ENCODE measurements at regions not wholly inside any gene's neighbourhood (a gene's known extent, or its start where the extent isn't known, plus 50 kb on each side); places are given as distances from the start of the nearest gene placed in this dataset.

- H3K4me1 ChIP-seq, result no peaks in the 10 kb centered on the region
- ATAC-seq (no peak), DNase-seq (no peak)
- in situ Hi-C loops (cut with MboI; ENCODE audit: low sequenced_read_pairs in 4 of 4) (no loop called here), intact Hi-C loops (cut with DNase I; ENCODE audit: low total_unique reads) (no loop called here)
- no peaks in the 10 kb centered on the region for H3K9me3 ChIP-seq
- H3K36me3 ChIP-seq, result no peaks in the 10 kb centered on the region
- H3K27me3 ChIP-seq, result no peaks in the 10 kb centered on the region
- TF ChIP-seq CTCF (IDR thresholded peaks at IDR 0.05 in 4 of 5, conservative IDR thresholded peaks at IDR 0.05 in 1 of 5) (no peak), POLR2A (IDR thresholded peaks at IDR 0.05) (no peak)
- H3K4me3 ChIP-seq, result no peak overlapping the region
- H3K27ac ChIP-seq, result no peak overlapping the region
Measured at GRCh38 chr5:167228134-167228533, 1063.3 kb upstream of the WWC1 start.

- DNase-seq (no peak), ATAC-seq (no peak)
- no peaks in the 10 kb centered on the region for H3K36me3 ChIP-seq
- no peaks in the 10 kb centered on the region for H3K27me3 ChIP-seq
- H3K9me3 ChIP-seq, result no peaks in the 10 kb centered on the region
- intact Hi-C loops (cut with DNase I; ENCODE audit: low total_unique reads), result no loop called here
- no peak overlapping the region for H3K4me3 ChIP-seq
- H3K27ac ChIP-seq, result no peak overlapping the region
- no peak for TF ChIP-seq POLR2A (IDR thresholded peaks at IDR 0.05)
- TF ChIP-seq CTCF (IDR thresholded peaks at IDR 0.05 in 4 of 5, conservative IDR thresholded peaks at IDR 0.05 in 1 of 5), result no peak
- in situ Hi-C loops (cut with MboI; ENCODE audit: low sequenced_read_pairs in 4 of 4), result no loop called here
- H3K4me1 ChIP-seq, result no peaks in the 10 kb centered on the region
Measured at GRCh38 chr5:167229751-167230150, 1061.7 kb upstream of the WWC1 start.

GRCh38 chr5:167230414-167230813, 1061.0 kb upstream of the WWC1 start:
- Histone ChIP-seq H3K27ac (no peak overlapping the region), H3K27me3 (no peaks in the 10 kb centered on the region), H3K36me3 (no peaks in the 10 kb centered on the region), H3K4me1 (no peaks in the 10 kb centered on the region), H3K9me3 (no peaks in the 10 kb centered on the region), H3K4me3 (no peak overlapping the region)
- in situ Hi-C loops (cut with MboI; ENCODE audit: low sequenced_read_pairs in 4 of 4), result no loop called here
- DNase-seq (no peak), ATAC-seq (no peak)
- no peak for TF ChIP-seq POLR2A (IDR thresholded peaks at IDR 0.05)
- no peak for TF ChIP-seq CTCF (IDR thresholded peaks at IDR 0.05 in 4 of 5, conservative IDR thresholded peaks at IDR 0.05 in 1 of 5)
- intact Hi-C loops (cut with DNase I; ENCODE audit: low total_unique reads), result no loop called here

- intact Hi-C loops (cut with DNase I; ENCODE audit: low total_unique reads), result no loop called here
- in situ Hi-C loops (cut with MboI; ENCODE audit: low sequenced_read_pairs in 4 of 4), result no loop called here
- ATAC-seq (no peak), DNase-seq (no peak)
- Histone ChIP-seq H3K36me3 (no peaks in the 10 kb centered on the region), H3K4me1 (no peaks in the 10 kb centered on the region), H3K27ac (no peak overlapping the region), H3K9me3 (no peaks in the 10 kb centered on the region), H3K4me3 (no peak overlapping the region), H3K27me3 (no peaks in the 10 kb centered on the region)
- TF ChIP-seq CTCF (IDR thresholded peaks at IDR 0.05 in 4 of 5, conservative IDR thresholded peaks at IDR 0.05 in 1 of 5), result no peak
- TF ChIP-seq POLR2A (IDR thresholded peaks at IDR 0.05), result no peak
Measured at GRCh38 chr5:167232675-167233311, 1058.7 kb upstream of the WWC1 start.

Data from gastrocnemius medialis (tissue), 4 donors.